PFSK-1 (cell line): ENCODE measurements at regions not wholly inside any gene's neighbourhood (a gene's known extent, or its start where the extent isn't known, plus 50 kb on each side); places are given as distances from the start of the nearest gene placed in this dataset.

Experiments
- POLR2AphosphoS5 ChIP-seq: IDR thresholded peaks from 2 replicates; pipeline ENCODE4 v1.6.1; 2012; ENCODE audit warnings: low read depth, mild to moderate bottlenecking, control low read depth, low read length, moderate library complexity
- SIN3A ChIP-seq: IDR thresholded peaks from 2 replicates; pipeline ENCODE4 v1.6.1; 2012; ENCODE audit warnings: mild to moderate bottlenecking, low read length, moderate library complexity, borderline replicate concordance; ENCODE audit not compliant: insufficient read depth
- TAF1 ChIP-seq: IDR thresholded peaks from 2 replicates; pipeline ENCODE4 v1.6.1; 2012; ENCODE audit warnings: low read length, control low read depth, borderline replicate concordance; ENCODE audit not compliant: insufficient read depth
- TF ChIP-seq, protein P1 (sequence below), 2 experiments: IDR thresholded peaks; 2 replicates each; pipeline versions ENCODE4 v1.6.1 to v1.8.0; 2011 to 2012; ENCODE audit warnings: low read depth in 2 of 2, low read length in 2 of 2, control low read depth in 1 of 2, inconsistent platforms in 1 of 2, mild to moderate bottlenecking in 1 of 2, moderate library complexity in 1 of 2; ENCODE audit not compliant: insufficient read depth in 1 of 2

DNA sequence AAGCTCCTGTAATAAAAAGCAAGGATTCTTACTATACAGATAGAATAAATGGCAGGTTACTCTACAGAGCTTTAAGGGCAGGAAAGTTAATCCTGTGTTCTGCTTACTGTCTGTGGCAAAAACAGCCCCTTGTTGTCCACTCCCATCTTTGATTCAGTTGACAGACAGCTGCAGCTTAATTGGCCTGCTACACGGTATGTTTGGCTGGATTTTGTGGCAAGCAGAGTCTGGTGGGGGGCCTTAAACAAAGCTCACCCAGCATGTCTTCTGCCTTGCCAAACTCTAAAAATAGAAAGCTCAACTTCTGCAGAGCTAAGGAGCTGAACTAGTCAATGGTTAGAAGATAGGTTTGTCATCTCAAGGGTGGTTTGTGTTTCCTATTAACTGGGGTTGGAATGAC, 407.2 kb downstream of the HLX start:
- TF ChIP-seq, protein P1, sequence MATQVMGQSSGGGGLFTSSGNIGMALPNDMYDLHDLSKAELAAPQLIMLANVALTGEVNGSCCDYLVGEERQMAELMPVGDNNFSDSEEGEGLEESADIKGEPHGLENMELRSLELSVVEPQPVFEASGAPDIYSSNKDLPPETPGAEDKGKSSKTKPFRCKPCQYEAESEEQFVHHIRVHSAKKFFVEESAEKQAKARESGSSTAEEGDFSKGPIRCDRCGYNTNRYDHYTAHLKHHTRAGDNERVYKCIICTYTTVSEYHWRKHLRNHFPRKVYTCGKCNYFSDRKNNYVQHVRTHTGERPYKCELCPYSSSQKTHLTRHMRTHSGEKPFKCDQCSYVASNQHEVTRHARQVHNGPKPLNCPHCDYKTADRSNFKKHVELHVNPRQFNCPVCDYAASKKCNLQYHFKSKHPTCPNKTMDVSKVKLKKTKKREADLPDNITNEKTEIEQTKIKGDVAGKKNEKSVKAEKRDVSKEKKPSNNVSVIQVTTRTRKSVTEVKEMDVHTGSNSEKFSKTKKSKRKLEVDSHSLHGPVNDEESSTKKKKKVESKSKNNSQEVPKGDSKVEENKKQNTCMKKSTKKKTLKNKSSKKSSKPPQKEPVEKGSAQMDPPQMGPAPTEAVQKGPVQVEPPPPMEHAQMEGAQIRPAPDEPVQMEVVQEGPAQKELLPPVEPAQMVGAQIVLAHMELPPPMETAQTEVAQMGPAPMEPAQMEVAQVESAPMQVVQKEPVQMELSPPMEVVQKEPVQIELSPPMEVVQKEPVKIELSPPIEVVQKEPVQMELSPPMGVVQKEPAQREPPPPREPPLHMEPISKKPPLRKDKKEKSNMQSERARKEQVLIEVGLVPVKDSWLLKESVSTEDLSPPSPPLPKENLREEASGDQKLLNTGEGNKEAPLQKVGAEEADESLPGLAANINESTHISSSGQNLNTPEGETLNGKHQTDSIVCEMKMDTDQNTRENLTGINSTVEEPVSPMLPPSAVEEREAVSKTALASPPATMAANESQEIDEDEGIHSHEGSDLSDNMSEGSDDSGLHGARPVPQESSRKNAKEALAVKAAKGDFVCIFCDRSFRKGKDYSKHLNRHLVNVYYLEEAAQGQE (IDR thresholded peaks at IDR 0.05; ENCODE audit: insufficient read depth in 1 of 2, low read depth in 2 of 2, low read length in 2 of 2), result no peak
- TF ChIP-seq POLR2AphosphoS5, result no peak
- no peak for TF ChIP-seq TAF1
- no peak for TF ChIP-seq SIN3A
